HCT116 (cell line): ENCODE measurements at regions not wholly inside any gene's neighbourhood (a gene's known extent, or its start where the extent isn't known, plus 50 kb on each side); places are given as distances from the start of the nearest gene placed in this dataset.

Experiments
- ATAC-seq: fragments of 200-7000 bp; cut with Tn5 transposase; 2 replicates; pipeline ENCODE4 v1.9.1; 2020; ENCODE audit warnings: mild to moderate bottlenecking, moderate library complexity
- BruUV-seq: library from RNA; stranded (reverse); fragments of 400-500 nt; replicated peaks from 2 replicates; lab custom pipeline; 2021; lab: Mats Ljungman, UMichigan
- CTCF ChIA-PET: fragments of 300-600 bp; sonication (Branson Sonifier 250); formaldehyde crosslinking; loops from one replicate; lab custom pipeline; 2021; ENCODE audit warnings: antibody characterized with exemption; lab: Charles Lee
- POLR2A ChIA-PET: fragments of 300-600, 350-600 bp; sonication (Branson Sonifier 250); formaldehyde crosslinking; loops from one replicate; lab custom pipeline; 2021; ENCODE audit warnings: antibody characterized with exemption; lab: Charles Lee
- RAD21 ChIA-PET, 2 experiments: fragments of 300-600 bp; sonication (Branson Sonifier 250); formaldehyde crosslinking; loops; one replicate each; lab custom pipeline; 2023; ENCODE audit warnings: low total read pairs in 2 of 2; ENCODE audit not compliant: uncharacterized antibody in 2 of 2, unreplicated experiment in 2 of 2, low non-redundant PET in 1 of 2; lab: Charles Lee
- DNase-seq: peaks from one replicate; pipeline ENCODE4 v3.0.0-alpha.2; 2010; ENCODE audit warnings: low read depth, low spot score
- H2AFZ ChIP-seq: fragments of 200-600 bp; shearing (Covaris generic), sonication (generic); 2 replicates; pipeline ENCODE4 v1.6.1; 2017; ENCODE audit warnings: low read depth, mixed run types, mixed read lengths, antibody characterized with exemption, low read length; ENCODE audit not compliant: poor library complexity, severe bottlenecking
- H3K27ac ChIP-seq: 2 replicates; pipeline ENCODE4 v1.5.1; 2012; ENCODE audit warnings: low read depth, low read length
- H3K27me3 ChIP-seq: fragments of 200-600 bp; sonication (generic); 2 replicates; pipeline ENCODE4 v1.6.1; 2016; ENCODE audit warnings: mixed run types, low read length, mixed read lengths; ENCODE audit not compliant: insufficient read depth
- H3K36me3 ChIP-seq, 2 experiments: fragments of 200-500 bp in 1 of 2; fragments of 200-600 bp in 1 of 2; sonication (Bioruptor generic) in 1 of 2; sonication (generic) in 1 of 2; 2 replicates each; pipeline versions ENCODE4 v1.5.1 to v1.6.1; 2014 to 2016; ENCODE audit warnings: low read length in 2 of 2, inconsistent platforms in 1 of 2, mixed read lengths in 1 of 2, mixed run types in 1 of 2; ENCODE audit not compliant: insufficient read depth in 2 of 2, control insufficient read depth in 1 of 2
- H3K4me1 ChIP-seq, 2 experiments: fragments of 200-600 bp in 1 of 2; sonication (generic) in 1 of 2; 2 replicates each; pipeline versions ENCODE4 v1.5.1 to v1.6.1; 2012 to 2017; ENCODE audit warnings: low read length in 2 of 2, inconsistent platforms in 1 of 2, mild to moderate bottlenecking in 1 of 2, mixed read lengths in 1 of 2, mixed run types in 1 of 2, moderate library complexity in 1 of 2; ENCODE audit not compliant: insufficient read depth in 2 of 2, control insufficient read depth in 1 of 2
- H3K4me2 ChIP-seq: fragments of 200-600 bp; sonication (generic); 2 replicates; pipeline ENCODE4 v1.6.1; 2017; ENCODE audit warnings: mixed run types, low read length, mixed read lengths
- H3K4me3 ChIP-seq, 2 experiments: fragments of 200-600 bp in 1 of 2; sonication (generic) in 1 of 2; replicated peaks in 1 of 2; 2 replicates each; pipeline ENCODE4 v1.5.1; 2011 to 2016; ENCODE audit warnings: low read length in 2 of 2, control low read depth in 1 of 2, low read depth in 1 of 2, mild to moderate bottlenecking in 1 of 2, mixed read lengths in 1 of 2, mixed run types in 1 of 2
- H3K79me2 ChIP-seq: fragments of 200-600 bp; sonication (generic); 2 replicates; pipeline ENCODE4 v1.6.1; 2017; ENCODE audit warnings: mild to moderate bottlenecking, mixed run types, low read length, moderate library complexity, mixed read lengths; ENCODE audit not compliant: insufficient read depth
- H3K9ac ChIP-seq: fragments of 200-600 bp; sonication (generic); 2 replicates; pipeline ENCODE4 v1.6.1; 2016; ENCODE audit warnings: low read length, mixed read lengths
- H3K9me2 ChIP-seq: fragments of 200-600 bp; sonication (generic), shearing (Covaris generic); 2 replicates; pipeline ENCODE4 v1.6.1; 2017; ENCODE audit warnings: mixed run types, mild to moderate bottlenecking, moderate library complexity; ENCODE audit not compliant: insufficient read depth
- H3K9me3 ChIP-seq, 2 experiments: fragments of 200-500 bp in 1 of 2; fragments of 200-600 bp in 1 of 2; sonication (Bioruptor generic) in 1 of 2; sonication (generic) in 1 of 2; 2 replicates each; pipeline ENCODE4 v1.6.1; 2014 to 2017; ENCODE audit warnings: low read length in 2 of 2, mixed read lengths in 2 of 2, inconsistent platforms in 1 of 2, low read depth in 1 of 2, mild to moderate bottlenecking in 1 of 2, mixed run types in 1 of 2, moderate library complexity in 1 of 2; ENCODE audit not compliant: control insufficient read depth in 1 of 2, insufficient read depth in 1 of 2
- H4K20me1 ChIP-seq: fragments of 200-600 bp; sonication (generic), shearing (Covaris generic); 2 replicates; pipeline ENCODE4 v1.6.1; 2017; ENCODE audit warnings: mixed run types, mild to moderate bottlenecking, moderate library complexity; ENCODE audit not compliant: insufficient read depth
- CBX3 ChIP-seq: IDR thresholded peaks from 2 replicates; pipeline ENCODE4 v1.6.1; 2012; ENCODE audit warnings: low read depth
- CEBPB ChIP-seq: IDR thresholded peaks from 2 replicates; pipeline ENCODE4 v1.6.1; 2012; ENCODE audit warnings: low read depth
- EGR1 ChIP-seq: IDR thresholded peaks from 2 replicates; pipeline ENCODE4 v1.6.1; 2012; ENCODE audit warnings: low read depth
- ELF1 ChIP-seq: IDR thresholded peaks from 2 replicates; pipeline ENCODE4 v1.6.1; 2012; ENCODE audit warnings: low read depth, borderline replicate concordance
- EZH2 ChIP-seq: fragments of 200-600 bp; sonication (generic); IDR thresholded peaks from 2 replicates; pipeline ENCODE4 v1.6.1; 2017; ENCODE audit warnings: antibody characterized with exemption, mixed run types
- FOSL1 ChIP-seq: IDR thresholded peaks from 2 replicates; pipeline ENCODE4 v1.6.1; 2012; ENCODE audit warnings: low read depth
- JUND ChIP-seq: IDR thresholded peaks from 2 replicates; pipeline ENCODE4 v1.6.1; 2012
- SIN3A ChIP-seq: IDR thresholded peaks from 2 replicates; pipeline ENCODE4 v1.6.1; 2012; ENCODE audit warnings: low read depth
- SP1 ChIP-seq: IDR thresholded peaks from 2 replicates; pipeline ENCODE4 v1.6.1; 2012; ENCODE audit warnings: low read depth
- SRF ChIP-seq: IDR thresholded peaks from 2 replicates; pipeline ENCODE4 v1.6.1; 2012; ENCODE audit warnings: low read depth
- TCF7L2 ChIP-seq: IDR thresholded peaks from 2 replicates; pipeline ENCODE4 v1.7.0; 2011; ENCODE audit warnings: borderline replicate concordance, inconsistent platforms; ENCODE audit not compliant: insufficient read depth, insufficient read length; ENCODE audit errors: extremely low read depth
- YY1 ChIP-seq: IDR thresholded peaks from 2 replicates; pipeline ENCODE4 v1.6.1; 2011; ENCODE audit warnings: low read length, low read depth, moderate library complexity, mild to moderate bottlenecking; ENCODE audit not compliant: insufficient replicate concordance; ENCODE audit errors: extremely low read depth
- intact Hi-C: fragments of 100-400 bp; cut with micrococcal nuclease; formaldehyde crosslinking; loops from 2 replicates; pipeline ENCODE4 v1.10.0; 2022
- TF ChIP-seq, protein P1 (sequence below): IDR thresholded peaks from 2 replicates; pipeline ENCODE4 v1.6.1; 2011; ENCODE audit warnings: mild to moderate bottlenecking, low read length, moderate library complexity; ENCODE audit not compliant: insufficient replicate concordance; ENCODE audit errors: extremely low read depth

DNA sequence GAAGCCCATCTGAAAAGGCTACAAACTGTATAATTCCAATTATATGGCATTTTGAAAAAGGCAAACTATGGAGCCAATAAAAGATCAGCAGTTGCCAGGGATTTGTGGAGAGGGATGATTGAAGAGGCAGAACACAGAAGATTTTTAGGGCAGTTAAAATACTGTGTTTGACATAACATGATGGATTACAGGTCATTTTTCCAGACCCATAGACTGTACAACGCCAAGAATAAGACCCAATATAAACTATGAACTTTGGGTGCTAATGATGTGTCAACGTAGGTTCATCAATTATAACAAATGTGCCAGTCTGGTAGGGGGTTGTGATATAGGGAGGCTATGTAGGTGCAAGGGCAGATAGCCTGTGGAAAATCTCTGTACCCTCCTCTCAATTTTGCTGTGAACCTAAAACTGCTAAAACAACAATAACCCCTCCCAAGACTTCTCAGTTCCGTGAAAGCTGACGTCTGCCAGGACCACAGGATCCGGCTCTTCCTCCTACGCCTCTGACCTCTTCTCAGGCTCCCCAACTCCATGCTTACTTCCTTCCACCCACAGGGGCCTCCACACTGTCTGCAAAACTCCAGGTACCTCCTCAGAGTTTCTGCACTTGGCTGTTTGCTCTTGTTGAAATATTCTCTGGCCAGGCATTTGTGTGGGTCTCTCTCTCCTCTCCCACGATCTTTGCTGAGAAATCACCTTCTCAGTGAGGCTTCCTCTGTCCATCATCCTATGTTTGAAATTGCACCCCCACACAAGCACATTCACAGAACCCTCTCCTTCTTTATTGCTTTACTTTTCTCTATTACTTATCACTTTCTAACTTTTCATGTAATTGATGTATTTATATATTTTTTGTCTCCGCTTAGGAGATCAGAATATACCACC is 131.4 kb downstream of the BBS10 start:
- no peak overlapping the region for H3K9ac ChIP-seq
- BruUV-seq: no TSS peak
- no peaks in the 10 kb centered on the region for H3K9me2 ChIP-seq
- intact Hi-C loops: no loop called here
- H3K4me2 ChIP-seq: no peak overlapping the region
- ChIA-PET CTCF (no interaction called here), RAD21 (no interaction called here), POLR2A (no interaction called here)
- no peak overlapping the region for H2AFZ ChIP-seq
- no peaks in the 10 kb centered on the region for H3K36me3 ChIP-seq
- DNase-seq (no peak), ATAC-seq (no peak)
- no peaks in the 10 kb centered on the region for H3K27me3 ChIP-seq
- H3K4me1 ChIP-seq: no peaks in the 10 kb centered on the region
- H3K27ac ChIP-seq: no peak overlapping the region
- H4K20me1 ChIP-seq: no peaks in the 10 kb centered on the region
- TF ChIP-seq YY1: no peak
- no peak for TF ChIP-seq EZH2
- no peak for TF ChIP-seq CEBPB
- no peak for TF ChIP-seq SIN3A
- TF ChIP-seq EGR1: no peak
- no peak for TF ChIP-seq CBX3
- TF ChIP-seq JUND: no peak
- TF ChIP-seq SRF: no peak
- no peak for TF ChIP-seq SP1
- TF ChIP-seq TCF7L2: no peak
- TF ChIP-seq FOSL1: no peak
- no peak for TF ChIP-seq ELF1
- TF ChIP-seq, protein P1, sequence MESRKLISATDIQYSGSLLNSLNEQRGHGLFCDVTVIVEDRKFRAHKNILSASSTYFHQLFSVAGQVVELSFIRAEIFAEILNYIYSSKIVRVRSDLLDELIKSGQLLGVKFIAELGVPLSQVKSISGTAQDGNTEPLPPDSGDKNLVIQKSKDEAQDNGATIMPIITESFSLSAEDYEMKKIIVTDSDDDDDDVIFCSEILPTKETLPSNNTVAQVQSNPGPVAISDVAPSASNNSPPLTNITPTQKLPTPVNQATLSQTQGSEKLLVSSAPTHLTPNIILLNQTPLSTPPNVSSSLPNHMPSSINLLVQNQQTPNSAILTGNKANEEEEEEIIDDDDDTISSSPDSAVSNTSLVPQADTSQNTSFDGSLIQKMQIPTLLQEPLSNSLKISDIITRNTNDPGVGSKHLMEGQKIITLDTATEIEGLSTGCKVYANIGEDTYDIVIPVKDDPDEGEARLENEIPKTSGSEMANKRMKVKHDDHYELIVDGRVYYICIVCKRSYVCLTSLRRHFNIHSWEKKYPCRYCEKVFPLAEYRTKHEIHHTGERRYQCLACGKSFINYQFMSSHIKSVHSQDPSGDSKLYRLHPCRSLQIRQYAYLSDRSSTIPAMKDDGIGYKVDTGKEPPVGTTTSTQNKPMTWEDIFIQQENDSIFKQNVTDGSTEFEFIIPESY: no peak
- no peaks in the 10 kb centered on the region for H3K9me3 ChIP-seq
- no peak overlapping the region for H3K4me3 ChIP-seq
- H3K79me2 ChIP-seq: no peaks in the 10 kb centered on the region
